HFFc6 (cell line): ENCODE measurements at regions not wholly inside any gene's neighbourhood (a gene's known extent, or its start where the extent isn't known, plus 50 kb on each side); places are given as distances from the start of the nearest gene placed in this dataset.

Source experiments
- DNase-seq: peaks from one replicate; pipeline ENCODE4 v3.0.0-alpha.2; 2018
- H3K27ac Mint-ChIP-seq: 2 replicates; pipeline ENCODE4 v1.8.0; 2020; ENCODE audit warnings: mild to moderate bottlenecking, mixed read lengths
- H3K27me3 Mint-ChIP-seq: 2 replicates; pipeline ENCODE4 v1.8.0; 2021; ENCODE audit warnings: mild to moderate bottlenecking, moderate library complexity, mixed read lengths; ENCODE audit not compliant: insufficient read depth
- H3K36me3 Mint-ChIP-seq: 2 replicates; pipeline ENCODE4 v1.8.0; 2021; ENCODE audit warnings: low read depth, mixed read lengths
- H3K4me1 Mint-ChIP-seq: 2 replicates; pipeline ENCODE4 v1.8.0; 2020; ENCODE audit warnings: low read depth, mixed read lengths
- H3K4me3 Mint-ChIP-seq: 2 replicates; pipeline ENCODE4 v1.8.0; 2020; ENCODE audit warnings: mild to moderate bottlenecking, moderate library complexity, mixed read lengths
- H3K9me3 Mint-ChIP-seq: 2 replicates; pipeline ENCODE4 v1.8.0; 2020; ENCODE audit warnings: mild to moderate bottlenecking, mixed read lengths
- TF ChIP-seq, protein P1 (sequence below): fragments of 200-600 bp; sonication (generic); IDR thresholded peaks from 2 replicates; pipeline ENCODE4 v1.5.0; 2021; ENCODE audit warnings: antibody characterized with exemption, mild to moderate bottlenecking

DNA sequence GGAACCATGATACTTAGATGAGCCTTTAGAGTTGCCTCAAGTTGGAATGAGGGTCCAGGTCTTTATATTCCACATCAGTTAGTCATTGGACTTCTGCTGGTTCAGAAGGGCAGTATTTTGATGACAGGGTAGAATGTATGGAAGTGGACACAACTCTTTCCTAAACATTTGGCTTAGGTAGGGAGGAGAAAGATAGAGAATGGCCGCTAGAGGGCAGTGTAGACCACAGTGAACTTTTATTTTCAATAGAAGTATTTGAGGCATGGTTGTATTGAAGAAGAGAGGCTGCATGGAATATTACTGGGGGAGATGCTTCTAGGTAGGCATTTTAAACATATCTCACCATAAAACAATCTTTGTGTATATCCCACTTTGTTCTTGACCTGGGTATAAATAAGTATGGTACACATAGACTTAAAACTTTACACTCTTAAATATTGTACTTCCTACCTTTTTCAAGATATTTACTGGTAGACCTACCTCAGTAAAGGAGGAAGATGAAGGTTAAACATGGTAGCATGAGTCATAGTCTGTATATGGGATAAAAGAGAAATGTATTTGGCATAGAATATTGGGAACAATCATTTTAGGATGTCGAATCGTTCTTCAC lies 497.6 kb upstream of the FAM98A start:
- H3K36me3 Mint-ChIP-seq = no peaks in the 10 kb centered on the region
- H3K27ac Mint-ChIP-seq = no peak overlapping the region
- H3K9me3 Mint-ChIP-seq = no peaks in the 10 kb centered on the region
- no peaks in the 10 kb centered on the region for H3K4me1 Mint-ChIP-seq
- DNase-seq = peak; percentile 38
- TF ChIP-seq, protein P1, sequence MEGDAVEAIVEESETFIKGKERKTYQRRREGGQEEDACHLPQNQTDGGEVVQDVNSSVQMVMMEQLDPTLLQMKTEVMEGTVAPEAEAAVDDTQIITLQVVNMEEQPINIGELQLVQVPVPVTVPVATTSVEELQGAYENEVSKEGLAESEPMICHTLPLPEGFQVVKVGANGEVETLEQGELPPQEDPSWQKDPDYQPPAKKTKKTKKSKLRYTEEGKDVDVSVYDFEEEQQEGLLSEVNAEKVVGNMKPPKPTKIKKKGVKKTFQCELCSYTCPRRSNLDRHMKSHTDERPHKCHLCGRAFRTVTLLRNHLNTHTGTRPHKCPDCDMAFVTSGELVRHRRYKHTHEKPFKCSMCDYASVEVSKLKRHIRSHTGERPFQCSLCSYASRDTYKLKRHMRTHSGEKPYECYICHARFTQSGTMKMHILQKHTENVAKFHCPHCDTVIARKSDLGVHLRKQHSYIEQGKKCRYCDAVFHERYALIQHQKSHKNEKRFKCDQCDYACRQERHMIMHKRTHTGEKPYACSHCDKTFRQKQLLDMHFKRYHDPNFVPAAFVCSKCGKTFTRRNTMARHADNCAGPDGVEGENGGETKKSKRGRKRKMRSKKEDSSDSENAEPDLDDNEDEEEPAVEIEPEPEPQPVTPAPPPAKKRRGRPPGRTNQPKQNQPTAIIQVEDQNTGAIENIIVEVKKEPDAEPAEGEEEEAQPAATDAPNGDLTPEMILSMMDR = peak; percentile 94
- H3K4me3 Mint-ChIP-seq = no peak overlapping the region
- no peaks in the 10 kb centered on the region for H3K27me3 Mint-ChIP-seq

DNA sequence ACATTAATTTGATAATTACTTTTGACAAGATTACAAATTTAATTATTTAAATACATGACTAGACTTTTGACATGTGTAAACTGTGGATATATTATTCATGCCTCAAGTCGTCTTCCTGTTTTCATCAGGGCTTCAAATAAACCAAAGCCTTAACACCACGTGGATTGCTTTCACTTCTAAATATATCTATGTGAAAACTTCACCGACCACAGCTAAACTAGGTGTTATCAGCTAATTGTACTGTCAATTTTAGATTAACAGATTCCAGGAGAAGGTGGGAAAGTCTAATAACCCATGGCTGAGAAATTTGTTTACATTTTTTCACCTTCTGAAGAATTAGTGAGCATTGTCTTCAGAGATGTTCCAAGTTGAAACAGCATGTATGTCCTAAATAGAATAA lies 494.7 kb upstream of the FAM98A start:
- Mint-ChIP-seq H3K9me3 (no peaks in the 10 kb centered on the region), H3K36me3 (no peaks in the 10 kb centered on the region), H3K27ac (no peak overlapping the region), H3K4me3 (no peak overlapping the region), H3K4me1 (no peaks in the 10 kb centered on the region), H3K27me3 (no peaks in the 10 kb centered on the region)
- TF ChIP-seq, protein P1 = no peak
- no peak for DNase-seq

DNA sequence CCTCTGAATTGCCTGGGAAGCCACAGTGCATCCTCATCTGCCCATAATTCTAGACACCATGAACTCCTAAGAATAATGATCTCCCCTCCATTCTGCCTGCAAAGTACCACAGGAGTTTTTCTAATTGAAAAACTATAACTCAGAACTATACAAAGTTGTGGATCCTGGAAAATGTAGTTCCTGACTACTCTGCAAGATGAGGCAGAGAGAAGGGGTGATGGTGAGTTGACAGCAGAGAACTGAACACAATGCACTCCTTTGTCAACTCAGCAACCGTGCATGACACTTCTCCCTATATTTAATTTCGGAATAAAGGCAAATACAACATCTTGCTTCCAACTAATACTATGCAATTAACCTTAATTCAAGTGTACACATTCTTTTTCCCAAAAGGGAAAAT lies 471.1 kb upstream of the FAM98A start:
- Mint-ChIP-seq H3K4me1 (no peaks in the 10 kb centered on the region), H3K9me3 (peaks cover 16% of the 10 kb centered on the region), H3K27ac (no peak overlapping the region), H3K36me3 (no peaks in the 10 kb centered on the region), H3K27me3 (peaks cover 2% of the 10 kb centered on the region; the same call in 1 of the 2 replicates), H3K4me3 (no peak overlapping the region)
- DNase-seq = no peak
- TF ChIP-seq, protein P1 = no peak

DNA sequence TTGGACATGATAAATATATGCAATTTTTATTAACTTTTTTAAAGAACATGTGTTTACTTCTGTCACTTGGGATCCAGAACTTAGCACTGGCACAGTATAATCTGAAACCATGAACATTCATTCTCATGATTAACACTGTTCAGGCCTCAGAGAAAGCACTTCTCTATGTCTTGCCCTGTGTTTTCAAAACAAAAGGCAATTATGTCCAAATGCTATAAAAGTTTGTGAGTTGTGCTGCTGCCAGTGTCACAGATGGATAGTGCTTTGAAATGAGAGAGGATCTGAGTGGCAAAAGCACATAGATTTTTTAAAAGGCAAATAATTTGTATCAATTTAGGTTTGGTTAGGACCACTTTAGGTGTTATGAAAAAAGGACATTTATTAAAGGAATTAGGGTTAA lies 470.5 kb upstream of the FAM98A start:
- DNase-seq = no peak

DNA sequence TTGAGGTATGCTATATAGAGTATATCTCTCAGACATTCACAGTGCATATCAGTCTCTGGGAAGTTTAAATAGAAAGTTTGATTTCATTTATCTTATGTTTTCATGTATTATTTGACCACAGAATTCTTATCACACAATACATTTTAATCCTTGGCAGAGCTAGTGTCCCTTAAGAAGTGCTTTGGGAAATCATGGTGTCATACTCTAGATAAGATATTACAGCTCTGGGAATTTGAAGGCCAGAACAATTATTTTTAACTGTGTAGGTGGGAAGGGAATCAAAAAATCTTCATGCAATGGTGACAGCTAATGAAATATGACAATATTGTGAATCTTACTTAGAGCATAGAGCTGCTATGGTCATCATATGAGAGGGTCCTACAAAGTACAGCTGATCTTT lies 451.3 kb upstream of the FAM98A start:
- Mint-ChIP-seq H3K36me3 (no peaks in the 10 kb centered on the region), H3K27me3 (no peaks in the 10 kb centered on the region), H3K4me3 (no peak overlapping the region), H3K27ac (no peak overlapping the region), H3K4me1 (no peaks in the 10 kb centered on the region), H3K9me3 (peaks cover 6% of the 10 kb centered on the region; the same call in 1 of the 2 replicates)
- no peak for DNase-seq
- TF ChIP-seq, protein P1 = no peak

More for the DNA sequence above, 470.5 kb upstream of the FAM98A start:
- TF ChIP-seq, protein P1 = no peak
- H3K27me3 Mint-ChIP-seq = peaks cover 2% of the 10 kb centered on the region; the same call in 1 of the 2 replicates
- H3K9me3 Mint-ChIP-seq = peaks cover 20% of the 10 kb centered on the region
- H3K36me3 Mint-ChIP-seq = no peaks in the 10 kb centered on the region
- no peak overlapping the region for H3K27ac Mint-ChIP-seq
- no peaks in the 10 kb centered on the region for H3K4me1 Mint-ChIP-seq
- H3K4me3 Mint-ChIP-seq = no peak overlapping the region
